Body of pancreas (tissue), 4 donors: ENCODE measurements at regions not wholly inside any gene's neighbourhood (a gene's known extent, or its start where the extent isn't known, plus 50 kb on each side); places are given as distances from the start of the nearest gene placed in this dataset.

Experiments
- CTCF ChIP-seq, 7 experiments: fragments of 450-650 bp in 4 of 7; fragments of 200-600 bp in 3 of 7; sonication (generic) in 3 of 7; IDR thresholded peaks; one replicate each; pipeline ENCODE4 v1.5.1; 2016 to 2019; ENCODE audit warnings: antibody characterized with exemption in 7 of 7
- POLR2A ChIP-seq, 3 donors: fragments of 450-650 bp; IDR thresholded peaks; one replicate each; pipeline ENCODE4 v1.6.1; 2016; ENCODE audit warnings: antibody characterized with exemption in 3 of 3, mild to moderate bottlenecking in 2 of 3

- TF ChIP-seq POLR2A (IDR thresholded peaks at IDR 0.05) = no peak
- no peak for TF ChIP-seq CTCF (IDR thresholded peaks at IDR 0.05)
These were observed 165.1 kb upstream of the PRR16 start for GRCh38 chr5:120298981-120299380.
